Endodermal cell (in vitro differentiated cells): ENCODE measurements at regions not wholly inside any gene's neighbourhood (a gene's known extent, or its start where the extent isn't known, plus 50 kb on each side); places are given as distances from the start of the nearest gene placed in this dataset.

ENCODE experiments used
- DNase-seq: peaks from one replicate; pipeline ENCODE4 v3.0.0-alpha.2; 2017
- H3K27ac ChIP-seq: 2 replicates; pipeline ENCODE4 v1.5.1; 2013; ENCODE audit warnings: mild to moderate bottlenecking, low read depth, low read length, moderate library complexity
- H3K27me3 ChIP-seq: 2 replicates; pipeline ENCODE4 v1.6.1; 2013; ENCODE audit warnings: mild to moderate bottlenecking, low read length, moderate library complexity; ENCODE audit not compliant: insufficient read depth, control insufficient read depth, poor library complexity, severe bottlenecking
- H3K36me3 ChIP-seq: 2 replicates; pipeline ENCODE4 v1.7.0; 2013; ENCODE audit warnings: mild to moderate bottlenecking, low read length, moderate library complexity; ENCODE audit not compliant: control insufficient read depth, insufficient read depth
- H3K4me1 ChIP-seq: one replicate; pipeline ENCODE4 v1.7.0; 2013; ENCODE audit warnings: low read length; ENCODE audit not compliant: control insufficient read depth, insufficient read depth
- H3K4me3 ChIP-seq: 2 replicates; pipeline ENCODE4 v1.5.1; 2013; ENCODE audit warnings: mild to moderate bottlenecking, low read length, moderate library complexity
- H3K9ac ChIP-seq: 2 replicates; pipeline ENCODE4 v1.6.1; 2013; ENCODE audit warnings: mild to moderate bottlenecking, low read length, moderate library complexity; ENCODE audit not compliant: poor library complexity, severe bottlenecking; ENCODE audit errors: extremely low read depth
- H3K9me3 ChIP-seq: 2 replicates; pipeline ENCODE4 v1.6.1; 2013; ENCODE audit warnings: mild to moderate bottlenecking, low read length, moderate library complexity; ENCODE audit not compliant: control insufficient read depth
- H3K27ac Mint-ChIP-seq: 2 replicates; pipeline ENCODE4 v1.8.0; 2020; ENCODE audit warnings: mixed read lengths
- H3K27me3 Mint-ChIP-seq: 2 replicates; pipeline ENCODE4 v1.8.0; 2021; ENCODE audit warnings: mild to moderate bottlenecking, mixed read lengths; ENCODE audit not compliant: insufficient read depth
- H3K36me3 Mint-ChIP-seq: 2 replicates; pipeline ENCODE4 v1.8.0; 2020; ENCODE audit warnings: low read depth, mixed read lengths
- H3K4me1 Mint-ChIP-seq: 2 replicates; pipeline ENCODE4 v1.8.0; 2020; ENCODE audit warnings: mixed read lengths
- H3K4me3 Mint-ChIP-seq: 2 replicates; pipeline ENCODE4 v1.8.0; 2020; ENCODE audit warnings: mild to moderate bottlenecking, moderate library complexity, mixed read lengths
- H3K9me3 Mint-ChIP-seq: 2 replicates; pipeline ENCODE4 v1.8.0; 2020; ENCODE audit warnings: mild to moderate bottlenecking, mixed read lengths
- WGBS, 2 experiments: methylation state at CpG; one replicate each; pipeline versions ENCODE4 v1.1.5 to v1.1.7; 2013; ENCODE audit warnings: missing lambda C conversion rate in 2 of 2, mixed read lengths in 1 of 2; ENCODE audit not compliant: insufficient coverage in 1 of 2, insufficient read length in 1 of 2; 5-methylcytosine and 5-hydroxymethylcytosine counted together
- TF ChIP-seq, protein P1 (sequence below): fragments of 200-600 bp; sonication (generic); conservative IDR thresholded peaks from 2 replicates; pipeline ENCODE4 v1.5.0; 2021; ENCODE audit warnings: antibody characterized with exemption, mild to moderate bottlenecking

DNA sequence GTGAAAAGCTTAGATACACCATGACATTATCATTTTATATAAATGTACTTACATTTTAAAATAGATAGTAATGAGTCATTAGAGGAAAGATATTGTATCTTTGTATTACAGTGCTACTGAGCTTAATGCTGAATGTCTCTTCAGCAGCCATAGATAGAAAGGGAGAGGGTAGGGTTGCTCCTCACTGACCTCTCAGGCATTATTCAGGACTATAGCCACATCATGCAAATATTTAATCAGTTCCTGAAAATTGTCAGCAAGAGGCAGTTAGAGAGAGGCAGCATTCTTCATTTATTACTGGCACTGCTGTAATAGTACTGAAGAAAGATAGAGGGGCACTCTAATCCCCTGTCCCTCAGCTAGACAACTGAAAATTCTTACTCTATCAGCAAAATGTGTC is 242.0 kb upstream of the TANK start:
- Histone ChIP-seq H3K9me3 (no peaks in the 10 kb centered on the region), H3K4me3 (no peak overlapping the region), H3K9ac (no peak overlapping the region), H3K36me3 (no peaks in the 10 kb centered on the region), H3K27me3 (peaks cover 20% of the 10 kb centered on the region), H3K27ac (no peak overlapping the region), H3K4me1 (no peaks in the 10 kb centered on the region)
- no peaks in the 10 kb centered on the region for H3K9me3 Mint-ChIP-seq
- TF ChIP-seq, protein P1, sequence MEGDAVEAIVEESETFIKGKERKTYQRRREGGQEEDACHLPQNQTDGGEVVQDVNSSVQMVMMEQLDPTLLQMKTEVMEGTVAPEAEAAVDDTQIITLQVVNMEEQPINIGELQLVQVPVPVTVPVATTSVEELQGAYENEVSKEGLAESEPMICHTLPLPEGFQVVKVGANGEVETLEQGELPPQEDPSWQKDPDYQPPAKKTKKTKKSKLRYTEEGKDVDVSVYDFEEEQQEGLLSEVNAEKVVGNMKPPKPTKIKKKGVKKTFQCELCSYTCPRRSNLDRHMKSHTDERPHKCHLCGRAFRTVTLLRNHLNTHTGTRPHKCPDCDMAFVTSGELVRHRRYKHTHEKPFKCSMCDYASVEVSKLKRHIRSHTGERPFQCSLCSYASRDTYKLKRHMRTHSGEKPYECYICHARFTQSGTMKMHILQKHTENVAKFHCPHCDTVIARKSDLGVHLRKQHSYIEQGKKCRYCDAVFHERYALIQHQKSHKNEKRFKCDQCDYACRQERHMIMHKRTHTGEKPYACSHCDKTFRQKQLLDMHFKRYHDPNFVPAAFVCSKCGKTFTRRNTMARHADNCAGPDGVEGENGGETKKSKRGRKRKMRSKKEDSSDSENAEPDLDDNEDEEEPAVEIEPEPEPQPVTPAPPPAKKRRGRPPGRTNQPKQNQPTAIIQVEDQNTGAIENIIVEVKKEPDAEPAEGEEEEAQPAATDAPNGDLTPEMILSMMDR: no peak
- peaks cover 15% of the 10 kb centered on the region for H3K4me1 Mint-ChIP-seq
- no peak overlapping the region for H3K4me3 Mint-ChIP-seq
- H3K36me3 Mint-ChIP-seq: no peaks in the 10 kb centered on the region
- peaks cover 36% of the 10 kb centered on the region for H3K27me3 Mint-ChIP-seq
- H3K27ac Mint-ChIP-seq: no peak overlapping the region
- no peak for DNase-seq

DNA sequence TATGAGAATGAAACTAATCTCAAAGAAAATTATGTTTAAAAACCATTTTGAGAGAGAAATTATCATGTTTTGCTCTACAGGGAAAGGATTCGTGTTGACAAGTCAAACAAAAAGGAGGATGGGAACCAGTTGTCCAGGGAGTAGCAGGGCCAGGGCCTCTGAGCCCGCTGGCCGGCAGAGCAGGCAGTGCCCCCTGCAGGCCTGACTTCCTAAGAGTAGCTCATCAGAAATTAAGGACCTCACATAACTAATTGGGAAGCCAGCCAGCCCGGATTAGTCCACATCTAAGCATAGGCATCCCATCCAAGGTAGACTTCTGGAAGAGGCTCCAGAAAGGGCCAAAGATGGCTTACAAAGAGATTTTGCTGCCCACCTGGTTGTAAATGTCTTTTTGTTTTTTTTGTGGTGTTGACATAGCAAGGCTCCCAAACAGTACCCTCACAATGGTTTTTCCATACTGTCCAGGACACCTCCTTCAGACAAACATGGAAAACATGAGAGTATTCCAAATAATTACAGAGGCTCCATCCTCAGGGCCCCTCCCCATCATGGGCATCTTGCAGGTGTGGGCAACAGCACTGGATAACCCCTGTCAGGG is 241.2 kb upstream of the TANK start:
- no peaks in the 10 kb centered on the region for H3K36me3 ChIP-seq
- no peaks in the 10 kb centered on the region for H3K36me3 Mint-ChIP-seq

DNA sequence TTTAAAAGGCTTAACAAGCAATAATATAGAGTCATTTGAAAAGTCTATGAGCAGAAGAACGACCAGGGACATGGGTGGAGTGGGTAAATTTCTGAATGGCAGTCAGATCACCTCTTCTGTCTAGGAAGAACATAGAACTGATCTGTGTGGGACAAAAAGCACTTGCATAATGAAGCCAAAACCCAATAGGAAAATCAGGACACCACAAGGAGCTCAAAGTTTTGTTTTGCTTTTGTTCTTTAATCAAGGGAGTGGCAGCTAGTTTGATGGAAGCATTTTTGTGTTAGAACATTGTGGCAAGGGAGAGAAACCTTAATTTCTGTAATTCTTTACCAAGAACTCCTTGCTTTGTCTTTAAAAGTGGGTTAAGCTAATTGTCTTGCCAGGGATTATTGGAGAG is 240.2 kb upstream of the TANK start:
- H3K27ac Mint-ChIP-seq: no peak overlapping the region

More for the DNA sequence above, 241.2 kb upstream of the TANK start:
- Histone ChIP-seq H3K9me3 (no peaks in the 10 kb centered on the region), H3K9ac (no peak overlapping the region), H3K27ac (no peak overlapping the region), H3K4me1 (no peaks in the 10 kb centered on the region), H3K4me3 (no peak overlapping the region), H3K27me3 (peaks cover 16% of the 10 kb centered on the region)
- H3K27ac Mint-ChIP-seq: no peak overlapping the region
- H3K27me3 Mint-ChIP-seq: peaks cover 32% of the 10 kb centered on the region
- peak; percentile 89 for DNase-seq
- WGBS, 2 experiments: 32 to 60% methylated on average over 1 to 4 of the region's 4 CpGs
- TF ChIP-seq, protein P1: peak; percentile 91
- no peaks in the 10 kb centered on the region for H3K9me3 Mint-ChIP-seq
- H3K4me3 Mint-ChIP-seq: no peak overlapping the region
- peaks cover 15% of the 10 kb centered on the region for H3K4me1 Mint-ChIP-seq

More for the DNA sequence above, 240.2 kb upstream of the TANK start:
- H3K9me3 Mint-ChIP-seq: no peaks in the 10 kb centered on the region
- Histone ChIP-seq H3K36me3 (no peaks in the 10 kb centered on the region), H3K4me3 (no peak overlapping the region), H3K9me3 (no peaks in the 10 kb centered on the region), H3K27ac (no peak overlapping the region), H3K9ac (no peak overlapping the region), H3K4me1 (no peaks in the 10 kb centered on the region), H3K27me3 (peaks cover 16% of the 10 kb centered on the region)
- WGBS, 2 experiments: 86 to 93% methylated on average over 1 of the region's 1 CpG
- H3K4me1 Mint-ChIP-seq: peaks cover 15% of the 10 kb centered on the region
- TF ChIP-seq, protein P1: no peak
- no peak for DNase-seq
- no peaks in the 10 kb centered on the region for H3K36me3 Mint-ChIP-seq
- no peak overlapping the region for H3K4me3 Mint-ChIP-seq
- H3K27me3 Mint-ChIP-seq: peaks cover 30% of the 10 kb centered on the region
